ENCODE measurements at regions not wholly inside any gene's neighbourhood (a gene's known extent, or its start where the extent isn't known, plus 50 kb on each side); places are given as distances from the start of the nearest gene placed in this dataset.

GRCh38 chr17:62865586-62865985, 57.5 kb upstream of the MARCHF10 start:
- no peak overlapping the region for H3K4me2 ChIP-seq (replicated peaks; ENCODE audit: low read depth, low read length, poor library complexity, severe bottlenecking)
- intact Hi-C loops (cut with micrococcal nuclease), result no loop called here

DNA sequence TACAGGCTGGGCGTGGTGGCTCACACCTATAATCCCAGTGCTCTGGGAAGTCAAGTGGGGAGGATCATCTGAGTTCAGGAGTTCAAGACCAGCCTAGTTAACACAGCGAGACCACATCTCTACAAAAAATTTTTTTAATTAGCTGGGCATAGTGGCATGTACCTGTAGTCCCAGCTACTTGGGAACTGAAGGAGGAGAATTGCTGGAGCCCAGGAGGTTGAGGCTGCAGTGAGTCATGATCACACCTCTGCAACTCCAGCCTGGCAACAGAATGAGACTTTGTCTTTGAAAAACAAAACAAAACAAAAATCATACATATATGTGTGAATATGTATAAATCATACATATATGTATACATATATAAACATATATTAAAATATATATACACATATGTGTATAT, 54.1 kb upstream of the MARCHF10 start:
- Histone ChIP-seq H3K4me2 (replicated peaks; ENCODE audit: low read depth, low read length, poor library complexity, severe bottlenecking) (no peak overlapping the region), H4K20me1 (ENCODE audit: control insufficient read depth, insufficient read depth, low read length, poor library complexity, severe bottlenecking) (no peaks in the 10 kb centered on the region), H2AFZ (ENCODE audit: insufficient read depth, low read depth, low read length, poor library complexity, severe bottlenecking) (no peak overlapping the region), H3K79me2 (ENCODE audit: control insufficient read depth, insufficient read depth, low read length) (no peaks in the 10 kb centered on the region), H3K36me3 (replicated peaks in 1 of 2; ENCODE audit: control extremely low read depth in 1 of 2, control insufficient read depth in 1 of 2, extremely low read depth in 1 of 2, insufficient read depth in 2 of 2, low read length in 1 of 2) (no peaks in the 10 kb centered on the region), H3K9me3 (ENCODE audit: control extremely low read depth in 1 of 3, control insufficient read depth in 2 of 3, insufficient read depth in 1 of 3, low read length in 2 of 3) (peaks cover 0 to 4% (median 0%) of the 10 kb centered on the region in 3 donors), H3K27ac (ENCODE audit: low read length in 2 of 2) (no peak overlapping the region), H3K4me3 (ENCODE audit: control extremely low read depth in 1 of 5, extremely low read depth in 1 of 5, insufficient read depth in 1 of 5, low read depth in 2 of 5, low read length in 4 of 5) (no peak overlapping the region), H3K9ac (ENCODE audit: low read length) (no peak overlapping the region), H3K27me3 (replicated peaks in 1 of 4; ENCODE audit: control extremely low read depth in 1 of 4, control insufficient read depth in 3 of 4, insufficient read depth in 4 of 4, low read length in 3 of 4) (peaks cover 0 to 6% (median 2%) of the 10 kb centered on the region in 4 experiments), H3K4me1 (ENCODE audit: control insufficient read depth in 2 of 2, insufficient read depth in 2 of 2, low read length in 2 of 2) (no peaks in the 10 kb centered on the region)
- no peak overlapping the region for H3K27ac Mint-ChIP-seq
- H3K9me3 Mint-ChIP-seq (ENCODE audit: insufficient read depth), result no peaks in the 10 kb centered on the region
- no peak for DNase-seq
- ChIA-PET CTCF (no interaction called here), POLR2A (no interaction called here)
- H3K27me3 Mint-ChIP-seq, result peaks cover 34% of the 10 kb centered on the region
- ATAC-seq (ENCODE audit: low read depth), result no peak
- H3K4me1 Mint-ChIP-seq, result no peaks in the 10 kb centered on the region
- TF ChIP-seq CTCF (IDR thresholded peaks at IDR 0.05) (no peak), EZH2 (IDR thresholded peaks at IDR 0.05; ENCODE audit: borderline replicate concordance, insufficient read depth, low read depth, low read length, poor library complexity, severe bottlenecking) (no peak)
- H3K4me3 Mint-ChIP-seq, result no peak overlapping the region
- no CpG with 5 or more reads among the region's 2 CpGs for WGBS (ENCODE audit: insufficient coverage)
- intact Hi-C loops (cut with micrococcal nuclease), result no loop called here

More at GRCh38 chr17:62865586-62865985, 57.5 kb upstream of the MARCHF10 start:
- Histone ChIP-seq H3K9me3 (ENCODE audit: control extremely low read depth in 1 of 3, control insufficient read depth in 2 of 3, insufficient read depth in 1 of 3, low read length in 2 of 3) (peaks cover 0 to 4% (median 0%) of the 10 kb centered on the region in 3 donors), H4K20me1 (ENCODE audit: control insufficient read depth, insufficient read depth, low read length, poor library complexity, severe bottlenecking) (no peaks in the 10 kb centered on the region), H2AFZ (ENCODE audit: insufficient read depth, low read depth, low read length, poor library complexity, severe bottlenecking) (no peak overlapping the region), H3K79me2 (ENCODE audit: control insufficient read depth, insufficient read depth, low read length) (no peaks in the 10 kb centered on the region), H3K4me1 (ENCODE audit: control insufficient read depth in 2 of 2, insufficient read depth in 2 of 2, low read length in 2 of 2) (no peaks in the 10 kb centered on the region), H3K4me3 (ENCODE audit: control extremely low read depth in 1 of 5, extremely low read depth in 1 of 5, insufficient read depth in 1 of 5, low read depth in 2 of 5, low read length in 4 of 5) (no peak overlapping the region), H3K27me3 (replicated peaks in 1 of 4; ENCODE audit: control extremely low read depth in 1 of 4, control insufficient read depth in 3 of 4, insufficient read depth in 4 of 4, low read length in 3 of 4) (peaks cover 0 to 9% (median 2%) of the 10 kb centered on the region in 4 experiments), H3K9ac (ENCODE audit: low read length) (no peak overlapping the region), H3K36me3 (replicated peaks in 1 of 2; ENCODE audit: control extremely low read depth in 1 of 2, control insufficient read depth in 1 of 2, extremely low read depth in 1 of 2, insufficient read depth in 2 of 2, low read length in 1 of 2) (no peaks in the 10 kb centered on the region), H3K27ac (ENCODE audit: low read length in 2 of 2) (no peak overlapping the region)
- ChIA-PET CTCF (no interaction called here), POLR2A (no interaction called here)
- no CpG with 5 or more reads among the region's 1 CpG for WGBS (ENCODE audit: insufficient coverage)
- TF ChIP-seq CTCF (IDR thresholded peaks at IDR 0.05), result no peak
- no peak for TF ChIP-seq EZH2 (IDR thresholded peaks at IDR 0.05; ENCODE audit: borderline replicate concordance, insufficient read depth, low read depth, low read length, poor library complexity, severe bottlenecking)
- no peaks in the 10 kb centered on the region for H3K9me3 Mint-ChIP-seq (ENCODE audit: insufficient read depth)
- H3K4me3 Mint-ChIP-seq, result no peak overlapping the region
- ATAC-seq (ENCODE audit: low read depth) (no peak), DNase-seq (no peak)
- H3K27me3 Mint-ChIP-seq, result peaks cover 34% of the 10 kb centered on the region
- H3K4me1 Mint-ChIP-seq, result no peaks in the 10 kb centered on the region
- no peak overlapping the region for H3K27ac Mint-ChIP-seq
